Adrenal gland (tissue), 9 donors: ENCODE measurements at regions not wholly inside any gene's neighbourhood (a gene's known extent, or its start where the extent isn't known, plus 50 kb on each side); places are given as distances from the start of the nearest gene placed in this dataset.

ENCODE experiments used
- DNase-seq, 7 donors: peaks; one replicate each; pipeline ENCODE4 v3.0.0-alpha.2; 2019 to 2020
- H3K27ac ChIP-seq, 5 donors: fragments of 200-600 bp; sonication (generic) in 4 of 5; 1 replicate in 3 of 5; 2 replicates in 2 of 5; pipeline versions ENCODE4 v1.5.1 to v1.8.0; 2016 to 2020; ENCODE audit warnings: mild to moderate bottlenecking in 1 of 5
- H3K27me3 ChIP-seq: fragments of 200-600 bp; 2 replicates; pipeline ENCODE4 v1.8.0; 2021
- H3K36me3 ChIP-seq, 2 donors: fragments of 200-600 bp; replicated peaks in 1 of 2; 1 replicate in 1 of 2; 2 replicates in 1 of 2; pipeline versions ENCODE4 v1.5.1 to v1.8.0; 2018 to 2022
- H3K4me1 ChIP-seq, 2 donors: fragments of 200-600 bp; replicated peaks in 1 of 2; 1 replicate in 1 of 2; 2 replicates in 1 of 2; pipeline versions ENCODE4 v1.5.1 to v1.8.0; 2018 to 2021
- H3K4me3 ChIP-seq, 4 donors: fragments of 200-600 bp; sonication (generic) in 3 of 4; one replicate each; pipeline ENCODE4 v1.5.1; 2016 to 2018
- H3K9me3 ChIP-seq, 3 donors: fragments of 200-600 bp; sonication (generic) in 1 of 3; replicated peaks in 1 of 3; 1 replicate in 2 of 3; 2 replicates in 1 of 3; pipeline versions ENCODE4 v1.5.1 to v1.8.0; 2016 to 2021
- POLR2A ChIP-seq, 2 donors: fragments of 450-650 bp; IDR thresholded peaks; one replicate each; pipeline ENCODE4 v1.6.1; 2017; ENCODE audit warnings: antibody characterized with exemption in 2 of 2, mild to moderate bottlenecking in 2 of 2, moderate library complexity in 1 of 2
- WGBS, 4 donors: extraction: QIAGEN DNeasy Blood & Tissue Kit in 2 of 4; methylation state at CpG; one replicate each; pipeline versions ENCODE4 v1.1.5 to v1.1.7; 2013 to 2017; 5-methylcytosine and 5-hydroxymethylcytosine counted together
- intact Hi-C, 2 donors: fragments of 100-400 bp; cut with DNase I; formaldehyde crosslinking; loops; one replicate each; pipeline versions ENCODE4 v1.14.1 to v1.15.0; 2022 to 2023
- TF ChIP-seq, protein P1 (sequence below), 6 experiments: fragments of 450-650 bp in 4 of 6; fragments of 200-600 bp in 2 of 6; sonication (generic) in 1 of 6; IDR thresholded peaks; 1 replicate in 5 of 6; 2 replicates in 1 of 6; pipeline versions ENCODE4 v1.5.1 to v1.8.0; 2016 to 2021; ENCODE audit warnings: antibody characterized with exemption in 6 of 6, mild to moderate bottlenecking in 2 of 6, moderate library complexity in 1 of 6
- donor health status: healthy with polysubstance abuse.
- donor health status: Bipolar disorder and iron deficiency.
- donor health status: DM: yes; HTN: yes; CAD: no.
- donor health status: DM: no; HTN: no; CAD: no.
- donor health status: DM: no; HTN: no; CAD: no.

DNA sequence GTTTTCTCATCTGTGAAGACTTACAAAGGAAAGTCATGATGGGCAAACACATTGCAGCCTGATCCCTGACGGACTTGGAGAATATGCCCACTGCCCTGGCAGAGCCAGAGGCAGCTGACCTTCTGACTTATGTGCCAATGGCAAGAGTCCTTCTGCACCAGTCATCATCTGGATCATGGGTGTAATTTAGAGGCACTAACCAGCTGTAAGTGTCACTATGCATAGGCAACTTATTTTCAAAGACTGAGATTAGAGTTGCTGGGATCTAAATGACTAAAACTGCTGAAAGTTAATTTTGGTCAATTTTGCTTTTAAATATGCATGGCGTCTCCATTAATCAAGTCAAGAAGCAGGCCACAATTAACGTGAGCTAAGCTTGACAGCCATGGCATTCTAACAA, 261.2 kb downstream of the BCL11A start:
- intact Hi-C loops = no loop called here
- H3K27me3 ChIP-seq = peaks cover 6% of the 10 kb centered on the region

GRCh38 chr2:60290509-60290908, 262.9 kb downstream of the BCL11A start:
- no peak for DNase-seq
- Histone ChIP-seq H3K4me1 (no peaks in the 10 kb centered on the region), H3K9me3 (no peaks in the 10 kb centered on the region), H3K27ac (no peak overlapping the region), H3K36me3 (no peaks in the 10 kb centered on the region), H3K27me3 (peaks cover 6% of the 10 kb centered on the region), H3K4me3 (no peak overlapping the region)
- intact Hi-C loops = no loop called here
- 47 to 67% (median 57%) methylated on average over 2 of the region's 2 CpGs for WGBS, 4 donors
- TF ChIP-seq, protein P1, sequence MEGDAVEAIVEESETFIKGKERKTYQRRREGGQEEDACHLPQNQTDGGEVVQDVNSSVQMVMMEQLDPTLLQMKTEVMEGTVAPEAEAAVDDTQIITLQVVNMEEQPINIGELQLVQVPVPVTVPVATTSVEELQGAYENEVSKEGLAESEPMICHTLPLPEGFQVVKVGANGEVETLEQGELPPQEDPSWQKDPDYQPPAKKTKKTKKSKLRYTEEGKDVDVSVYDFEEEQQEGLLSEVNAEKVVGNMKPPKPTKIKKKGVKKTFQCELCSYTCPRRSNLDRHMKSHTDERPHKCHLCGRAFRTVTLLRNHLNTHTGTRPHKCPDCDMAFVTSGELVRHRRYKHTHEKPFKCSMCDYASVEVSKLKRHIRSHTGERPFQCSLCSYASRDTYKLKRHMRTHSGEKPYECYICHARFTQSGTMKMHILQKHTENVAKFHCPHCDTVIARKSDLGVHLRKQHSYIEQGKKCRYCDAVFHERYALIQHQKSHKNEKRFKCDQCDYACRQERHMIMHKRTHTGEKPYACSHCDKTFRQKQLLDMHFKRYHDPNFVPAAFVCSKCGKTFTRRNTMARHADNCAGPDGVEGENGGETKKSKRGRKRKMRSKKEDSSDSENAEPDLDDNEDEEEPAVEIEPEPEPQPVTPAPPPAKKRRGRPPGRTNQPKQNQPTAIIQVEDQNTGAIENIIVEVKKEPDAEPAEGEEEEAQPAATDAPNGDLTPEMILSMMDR (IDR thresholded peaks at IDR 0.05) = no peak
- no peak for TF ChIP-seq POLR2A (IDR thresholded peaks at IDR 0.05)

More for the DNA sequence above, 261.2 kb downstream of the BCL11A start:
- Histone ChIP-seq H3K36me3 (no peaks in the 10 kb centered on the region), H3K4me3 (no peak overlapping the region), H3K9me3 (no peaks in the 10 kb centered on the region), H3K27ac (no peak overlapping the region), H3K4me1 (no peaks in the 10 kb centered on the region)
- TF ChIP-seq, protein P1 (IDR thresholded peaks at IDR 0.05) = no peak
- no peak for TF ChIP-seq POLR2A (IDR thresholded peaks at IDR 0.05)
- DNase-seq = no peak
- 74 to 81% (median 79%) methylated on average over 3 of the region's 3 CpGs for WGBS, 4 donors

- no peak for TF ChIP-seq POLR2A (IDR thresholded peaks at IDR 0.05)
- TF ChIP-seq, protein P1 (IDR thresholded peaks at IDR 0.05) = no peak
- H3K27me3 ChIP-seq = no peaks in the 10 kb centered on the region
- WGBS, 4 donors = 77 to 91% (median 86%) methylated on average over 3 to 5 of the region's 5 CpGs
- H3K36me3 ChIP-seq = no peaks in the 10 kb centered on the region
- intact Hi-C loops = no loop called here
- H3K4me1 ChIP-seq = no peaks in the 10 kb centered on the region
- H3K4me3 ChIP-seq = no peak overlapping the region
- no peak overlapping the region for H3K27ac ChIP-seq
- DNase-seq = no peak
- no peaks in the 10 kb centered on the region for H3K9me3 ChIP-seq
These were observed 267.7 kb downstream of the BCL11A start for GRCh38 chr2:60285626-60286316.

DNA sequence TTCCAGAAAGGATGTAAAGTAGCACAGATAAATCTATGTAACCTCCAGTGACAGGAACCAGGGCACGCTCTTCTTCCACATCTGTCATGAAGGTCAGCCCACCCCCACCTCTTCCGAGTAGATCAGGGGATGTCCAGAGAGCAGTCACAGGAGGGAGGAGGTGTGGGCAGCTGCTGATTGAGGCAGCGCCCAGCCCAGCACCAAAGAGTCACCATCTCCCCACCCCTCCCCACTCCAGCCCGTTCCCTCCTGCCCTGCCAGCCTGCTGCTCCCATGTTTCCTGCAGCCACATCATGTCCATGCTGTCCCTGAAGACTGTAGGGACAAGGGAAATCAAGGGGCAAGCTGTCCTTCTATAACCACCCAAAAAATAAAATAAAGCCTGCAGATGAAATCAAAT, 269.8 kb downstream of the BCL11A start:
- no peak overlapping the region for H3K27ac ChIP-seq

More for the DNA sequence above, 269.8 kb downstream of the BCL11A start:
- Histone ChIP-seq H3K9me3 (no peaks in the 10 kb centered on the region), H3K27me3 (no peaks in the 10 kb centered on the region), H3K36me3 (no peaks in the 10 kb centered on the region), H3K4me1 (no peaks in the 10 kb centered on the region), H3K4me3 (no peak overlapping the region)
- TF ChIP-seq, protein P1 (IDR thresholded peaks at IDR 0.05) = no peak
- no peak for TF ChIP-seq POLR2A (IDR thresholded peaks at IDR 0.05)
- DNase-seq = no peak
- 19 to 33% (median 27%) methylated on average over 4 of the region's 4 CpGs for WGBS, 4 donors
- intact Hi-C loops = no loop called here
